Ovary (tissue), 7 donors: ENCODE measurements at regions not wholly inside any gene's neighbourhood (a gene's known extent, or its start where the extent isn't known, plus 50 kb on each side); places are given as distances from the start of the nearest gene placed in this dataset.

ENCODE experiments used
- DNase-seq, 5 donors: peaks; one replicate each; pipeline ENCODE4 v3.0.0-alpha.2; 2019 to 2020
- H3K27ac ChIP-seq, 2 donors: fragments of 200-600 bp; one replicate each; pipeline versions ENCODE4 v1.5.1 to v1.8.0; 2019 to 2022
- H3K27me3 ChIP-seq: fragments of 200-600 bp; one replicate; pipeline ENCODE4 v1.8.0; 2022
- H3K36me3 ChIP-seq: fragments of 200-600 bp; sonication (generic); one replicate; pipeline ENCODE4 v1.5.1; 2019
- H3K4me1 ChIP-seq: one replicate; pipeline ENCODE4 v1.8.1; 2013; ENCODE audit warnings: mild to moderate bottlenecking, moderate library complexity; ENCODE audit not compliant: insufficient read depth
- H3K4me3 ChIP-seq: fragments of 200-600 bp; sonication (generic); one replicate; pipeline ENCODE4 v1.5.1; 2017
- H3K9me3 ChIP-seq, 2 donors: fragments of 200-600 bp in 1 of 2; sonication (generic) in 1 of 2; one replicate each; pipeline versions ENCODE4 v1.5.1 to v1.8.1; 2013 to 2019; ENCODE audit warnings: mild to moderate bottlenecking in 1 of 2, moderate library complexity in 1 of 2
- EP300 ChIP-seq: sonication (generic); formaldehyde crosslinking; IDR thresholded peaks from one replicate; pipeline ENCODE4 v1.6.1; 2017; ENCODE audit warnings: antibody characterized with exemption
- POLR2A ChIP-seq: fragments of 450-650 bp; IDR thresholded peaks from one replicate; pipeline ENCODE4 v1.6.1; 2017; ENCODE audit warnings: antibody characterized with exemption, mild to moderate bottlenecking, moderate library complexity
- WGBS, 3 donors: extraction: QIAGEN DNeasy Blood & Tissue Kit in 1 of 3; methylation state at CpG; one replicate each; pipeline versions ENCODE4 v1.1.5 to v1.1.7; 2013 to 2017; 5-methylcytosine and 5-hydroxymethylcytosine counted together
- intact Hi-C, 4 donors: fragments of 100-400 bp; cut with DNase I; formaldehyde crosslinking; loops; one replicate each; pipeline versions ENCODE4 v1.11.0 to v1.15.1; 2022 to 2023
- TF ChIP-seq, protein P1 (sequence below), 3 donors: fragments of 450-650 bp in 2 of 3; fragments of 200-600 bp in 1 of 3; IDR thresholded peaks; one replicate each; pipeline versions ENCODE4 v1.5.1 to v1.8.0; 2016 to 2022; ENCODE audit warnings: antibody characterized with exemption in 3 of 3, mild to moderate bottlenecking in 1 of 3
- donor health status: DM: no; HTN: no; CAD: no; lungs with moderate emphysema.
- donor health status: DM: no; HTN: no; CAD: no.
- donor health status: Bipolar disorder and iron deficiency.
- donor health status: DM: no; HTN: no; CAD: no.
- donor health status: DM: yes; HTN: yes; CAD: no.

DNA sequence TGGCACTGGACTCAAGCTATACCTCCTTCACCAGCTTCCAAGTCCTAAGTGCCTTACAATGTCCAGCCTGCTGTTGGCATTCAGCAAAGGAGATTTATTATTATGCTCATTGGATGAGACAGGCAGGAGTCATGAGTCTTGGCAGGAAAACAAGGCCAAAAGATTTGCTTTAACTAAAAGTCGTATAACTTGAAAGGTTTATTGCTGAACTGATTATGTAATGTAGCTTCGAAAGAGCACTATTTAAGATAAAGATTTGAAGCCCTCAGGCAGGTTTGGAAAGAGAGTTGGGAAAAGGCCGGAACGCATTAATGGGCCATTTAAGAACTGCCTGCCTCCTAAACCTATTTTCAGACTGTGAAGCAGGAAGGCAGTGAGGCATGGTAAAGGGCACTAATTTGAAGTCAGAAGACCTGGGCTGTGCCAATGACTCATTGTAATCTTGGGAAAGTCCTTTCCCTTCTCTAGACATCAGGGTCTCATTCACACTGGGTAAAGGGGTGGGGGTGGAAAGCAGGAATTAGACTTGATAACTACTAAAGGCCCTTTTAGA lies 280.5 kb upstream of the EDA2R start:
- TF ChIP-seq POLR2A (no peak), EP300 (no peak)
- TF ChIP-seq, protein P1, sequence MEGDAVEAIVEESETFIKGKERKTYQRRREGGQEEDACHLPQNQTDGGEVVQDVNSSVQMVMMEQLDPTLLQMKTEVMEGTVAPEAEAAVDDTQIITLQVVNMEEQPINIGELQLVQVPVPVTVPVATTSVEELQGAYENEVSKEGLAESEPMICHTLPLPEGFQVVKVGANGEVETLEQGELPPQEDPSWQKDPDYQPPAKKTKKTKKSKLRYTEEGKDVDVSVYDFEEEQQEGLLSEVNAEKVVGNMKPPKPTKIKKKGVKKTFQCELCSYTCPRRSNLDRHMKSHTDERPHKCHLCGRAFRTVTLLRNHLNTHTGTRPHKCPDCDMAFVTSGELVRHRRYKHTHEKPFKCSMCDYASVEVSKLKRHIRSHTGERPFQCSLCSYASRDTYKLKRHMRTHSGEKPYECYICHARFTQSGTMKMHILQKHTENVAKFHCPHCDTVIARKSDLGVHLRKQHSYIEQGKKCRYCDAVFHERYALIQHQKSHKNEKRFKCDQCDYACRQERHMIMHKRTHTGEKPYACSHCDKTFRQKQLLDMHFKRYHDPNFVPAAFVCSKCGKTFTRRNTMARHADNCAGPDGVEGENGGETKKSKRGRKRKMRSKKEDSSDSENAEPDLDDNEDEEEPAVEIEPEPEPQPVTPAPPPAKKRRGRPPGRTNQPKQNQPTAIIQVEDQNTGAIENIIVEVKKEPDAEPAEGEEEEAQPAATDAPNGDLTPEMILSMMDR (IDR thresholded peaks at IDR 0.05): no peak
- H3K4me3 ChIP-seq: no peak overlapping the region
- H3K36me3 ChIP-seq: no peaks in the 10 kb centered on the region
- no peaks in the 10 kb centered on the region for H3K27me3 ChIP-seq
- no peaks in the 10 kb centered on the region for H3K4me1 ChIP-seq
- DNase-seq: no peak
- H3K27ac ChIP-seq: no peak overlapping the region
- 27 to 50% (median 45%) methylated on average over 4 of the region's 4 CpGs for WGBS, 3 donors
- no peaks in the 10 kb centered on the region for H3K9me3 ChIP-seq
- intact Hi-C loops: no loop called here

DNA sequence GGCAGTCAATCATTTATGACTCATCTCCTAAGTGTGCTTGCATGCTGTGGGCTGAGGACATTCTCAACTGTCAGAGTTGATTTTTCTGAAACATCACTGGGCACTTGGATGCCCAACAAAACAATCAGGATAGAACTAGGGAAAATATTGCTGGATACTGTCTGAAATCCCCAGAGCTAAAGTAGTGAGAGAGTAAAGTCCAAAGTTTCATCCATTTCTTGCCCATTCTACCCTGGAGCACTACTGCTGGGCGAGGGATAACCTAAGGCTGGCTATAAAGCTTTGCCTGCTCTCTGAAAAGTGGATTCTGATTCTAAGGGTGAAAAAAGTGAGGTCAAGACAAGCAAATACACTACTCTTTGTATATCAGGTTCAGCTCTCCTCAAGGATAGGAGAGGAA lies 279.6 kb upstream of the EDA2R start:
- Histone ChIP-seq H3K4me3 (no peak overlapping the region), H3K9me3 (no peaks in the 10 kb centered on the region), H3K4me1 (no peaks in the 10 kb centered on the region), H3K36me3 (no peaks in the 10 kb centered on the region), H3K27me3 (no peaks in the 10 kb centered on the region), H3K27ac (no peak overlapping the region)
- WGBS, 3 donors: 33 to 48% (median 40%) methylated on average over 1 of the region's 1 CpG
- intact Hi-C loops: no loop called here
- no peak for DNase-seq
- no peak for TF ChIP-seq POLR2A
- TF ChIP-seq, protein P1 (IDR thresholded peaks at IDR 0.05): no peak
- TF ChIP-seq EP300: no peak

DNA sequence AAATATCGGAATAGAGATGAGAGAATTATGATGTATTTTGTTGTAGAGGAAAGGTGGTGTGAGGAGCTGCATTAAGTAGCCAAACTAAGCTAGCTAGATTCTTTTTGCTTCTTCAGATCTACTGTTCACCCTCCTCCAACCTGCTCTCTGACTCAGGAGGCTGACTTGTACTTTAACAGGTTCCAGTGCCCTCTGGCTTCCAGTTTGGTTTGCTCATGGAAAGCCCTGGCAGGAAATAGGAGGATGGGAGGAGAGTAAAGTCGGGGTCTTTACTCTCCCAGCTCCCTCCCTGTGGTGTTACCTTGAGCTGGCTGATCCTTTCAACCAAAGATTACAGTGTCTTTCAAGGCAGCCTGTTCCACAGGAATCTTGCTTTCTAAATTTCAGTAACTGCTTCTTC lies 277.0 kb upstream of the EDA2R start:
- no peak for DNase-seq
- TF ChIP-seq, protein P1 (IDR thresholded peaks at IDR 0.05): no peak
- TF ChIP-seq POLR2A (no peak), EP300 (no peak)
- no peaks in the 10 kb centered on the region for H3K36me3 ChIP-seq
- H3K27ac ChIP-seq: no peak overlapping the region
- H3K4me3 ChIP-seq: no peak overlapping the region
- intact Hi-C loops: no loop called here
- no peaks in the 10 kb centered on the region for H3K9me3 ChIP-seq
- WGBS, 3 donors: 35 to 43% (median 42%) methylated on average over 2 of the region's 2 CpGs
- no peaks in the 10 kb centered on the region for H3K4me1 ChIP-seq
- H3K27me3 ChIP-seq: no peaks in the 10 kb centered on the region

DNA sequence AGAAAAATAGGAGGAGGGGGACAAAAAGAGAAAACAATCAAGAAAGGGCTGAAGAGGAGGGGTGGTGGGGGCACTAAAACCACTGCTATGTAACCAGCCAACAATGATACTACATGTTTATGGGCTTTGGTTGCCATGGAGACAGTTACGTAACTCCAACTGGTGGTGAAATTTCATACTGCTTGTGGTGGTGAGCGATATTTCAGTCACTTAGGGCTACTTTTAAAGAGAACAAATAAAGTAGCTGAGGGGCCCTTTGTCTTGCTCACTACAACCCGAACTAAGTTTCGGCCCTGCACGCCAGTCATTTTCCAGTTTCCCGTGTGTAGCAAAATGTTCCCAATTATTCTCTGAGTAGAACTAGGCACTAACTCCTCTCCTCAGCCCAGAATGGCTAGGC lies 275.2 kb upstream of the EDA2R start:
- H3K36me3 ChIP-seq: no peaks in the 10 kb centered on the region
- H3K9me3 ChIP-seq: no peaks in the 10 kb centered on the region
- no peaks in the 10 kb centered on the region for H3K27me3 ChIP-seq
- H3K27ac ChIP-seq: no peak overlapping the region
- TF ChIP-seq, protein P1 (IDR thresholded peaks at IDR 0.05): no peak
- TF ChIP-seq POLR2A: no peak
- TF ChIP-seq EP300: no peak
- H3K4me1 ChIP-seq: no peaks in the 10 kb centered on the region
- DNase-seq: no peak
- H3K4me3 ChIP-seq: no peak overlapping the region
- intact Hi-C loops: no loop called here
- WGBS, 3 donors: 62 to 70% (median 66%) methylated on average over 6 of the region's 6 CpGs
